H1 (cell line): ENCODE measurements at regions not wholly inside any gene's neighbourhood (a gene's known extent, or its start where the extent isn't known, plus 50 kb on each side); places are given as distances from the start of the nearest gene placed in this dataset.

ENCODE experiments used
- CBX5 ChIP-seq: fragments of 300-800, 300-1000 bp; sonication (generic); IDR thresholded peaks from 2 replicates; pipeline ENCODE4 v1.7.1; 2016; ENCODE audit warnings: antibody characterized with exemption, low read length, low read depth
- CBX8 ChIP-seq: fragments of 300-800, 300-1000 bp; sonication (generic); IDR thresholded peaks from 2 replicates; pipeline ENCODE4 v1.7.1; 2016; ENCODE audit warnings: low read depth, low read length, borderline replicate concordance
- CHD1 ChIP-seq: IDR thresholded peaks from 2 replicates; pipeline ENCODE4 v1.6.1; 2012; ENCODE audit warnings: low read depth, low read length, improper control_type of control experiment
- SUZ12 ChIP-seq: fragments of 200-600 bp; sonication (generic); IDR thresholded peaks from 2 replicates; pipeline ENCODE4 v1.6.1; 2012; ENCODE audit warnings: mild to moderate bottlenecking, inconsistent platforms, low read length, moderate library complexity, mixed read lengths
- TAF1 ChIP-seq: IDR thresholded peaks from 2 replicates; pipeline ENCODE4 v1.6.1; 2011; ENCODE audit warnings: mild to moderate bottlenecking, low read depth, low read length

- no peak for TF ChIP-seq SUZ12
- TF ChIP-seq CBX8 = no peak
- TF ChIP-seq CBX5 = no peak
- TF ChIP-seq CHD1 = no peak
- no peak for TF ChIP-seq TAF1
These were observed 56.8 kb upstream of the PMAIP1 start (continued) for GRCh38 chr18:59842947-59843346.
